RKO (cell line): ENCODE measurements at regions not wholly inside any gene's neighbourhood (a gene's known extent, or its start where the extent isn't known, plus 50 kb on each side); places are given as distances from the start of the nearest gene placed in this dataset.
"Not testable (repeated sequence)": the region's sequence is repeated elsewhere in the genome, so short reads cannot be mapped to it uniquely, and the experiment has no call there.

Experiments used
- DNase-seq: peaks from one replicate; pipeline ENCODE4 v3.0.0-alpha.2; 2016; ENCODE audit warnings: low spot score

- DNase-seq, result no peak
Measured at GRCh38 chr7:124635416-124635815, 130.2 kb downstream of the GPR37 start.

- DNase-seq, result no peak
Measured at GRCh38 chr7:124633740-124634139, 131.9 kb downstream of the GPR37 start.

- no peak for DNase-seq
Measured at GRCh38 chr7:124630395-124630794, 135.2 kb downstream of the GPR37 start.

- DNase-seq, result no peak
Measured at GRCh38 chr7:124618871-124619270, 146.7 kb downstream of the GPR37 start.

GRCh38 chr7:124618051-124618450 lies 147.5 kb downstream of the GPR37 start:
- not testable (repeated sequence) for DNase-seq

- DNase-seq, result peak; percentile 43
Measured at GRCh38 chr7:124603066-124603465, 162.5 kb downstream of the GPR37 start.

- DNase-seq, result no peak
Measured at GRCh38 chr7:124597509-124597908, 168.1 kb downstream of the GPR37 start.

GRCh38 chr7:124596881-124597280 lies 168.7 kb downstream of the GPR37 start:
- DNase-seq, result no peak

GRCh38 chr7:124590814-124591213 lies 174.8 kb downstream of the GPR37 start:
- DNase-seq, result no peak

- DNase-seq, result no peak
Measured at GRCh38 chr7:124577256-124577655, 188.3 kb downstream of the GPR37 start.

GRCh38 chr7:124575176-124575575 lies 190.4 kb downstream of the GPR37 start:
- no peak for DNase-seq

- DNase-seq, result no peak
Measured at GRCh38 chr7:124570558-124570957, 195.0 kb downstream of the GPR37 start.

GRCh38 chr7:124566583-124566982 lies 199.0 kb downstream of the GPR37 start:
- DNase-seq, result no peak

- no peak for DNase-seq
Measured at GRCh38 chr7:124557587-124557986, 208.0 kb downstream of the GPR37 start.

GRCh38 chr7:124557101-124557500 lies 208.5 kb downstream of the GPR37 start:
- no peak for DNase-seq

GRCh38 chr7:124553502-124553901 lies 212.1 kb downstream of the GPR37 start:
- DNase-seq, result no peak

- DNase-seq, result no peak
Measured at GRCh38 chr7:124552217-124552616, 213.4 kb downstream of the GPR37 start.

- no peak for DNase-seq
Measured at GRCh38 chr7:124550036-124550435, 215.6 kb downstream of the GPR37 start.

- no peak for DNase-seq
Measured at GRCh38 chr7:124542476-124542875, 223.1 kb downstream of the GPR37 start.

GRCh38 chr7:124536156-124536762 lies 229.3 kb downstream of the GPR37 start:
- no peak for DNase-seq

- DNase-seq, result no peak
Measured at GRCh38 chr7:124532166-124532565, 233.4 kb downstream of the GPR37 start.

- DNase-seq, result no peak
Measured at GRCh38 chr7:124516911-124517310, 248.7 kb downstream of the GPR37 start.

- no peak for DNase-seq
Measured at GRCh38 chr7:124515106-124515830, 250.3 kb downstream of the GPR37 start.

GRCh38 chr7:124514471-124514870 lies 251.1 kb downstream of the GPR37 start:
- no peak for DNase-seq
